MM.1S (cell line): ENCODE measurements at regions not wholly inside any gene's neighbourhood (a gene's known extent, or its start where the extent isn't known, plus 50 kb on each side); places are given as distances from the start of the nearest gene placed in this dataset.

Experiments used
- DNase-seq: peaks from one replicate; pipeline ENCODE4 v3.0.0-alpha.2; 2015
- H2AFZ ChIP-seq: fragments of 300-600 bp; sonication (generic); 2 replicates; pipeline ENCODE4 v1.6.0; 2016; ENCODE audit warnings: antibody characterized with exemption, low read length
- H3F3A ChIP-seq: fragments of 300-600 bp; sonication (generic); 2 replicates; pipeline ENCODE4 v1.6.1; 2016; ENCODE audit warnings: mild to moderate bottlenecking, antibody characterized with exemption, low read length, moderate library complexity, mixed read lengths; ENCODE audit not compliant: insufficient read depth
- H3K27ac ChIP-seq: fragments of 300-600 bp; sonication (generic); 2 replicates; pipeline ENCODE4 v1.5.1; 2016; ENCODE audit warnings: mild to moderate bottlenecking, low read length
- H3K27me3 ChIP-seq: fragments of 300-600 bp; sonication (generic); replicated peaks from 2 replicates; pipeline ENCODE4 v1.6.0; 2016; ENCODE audit warnings: low read length; ENCODE audit not compliant: insufficient read depth
- H3K36me3 ChIP-seq: fragments of 300-600 bp; sonication (generic); replicated peaks from 2 replicates; pipeline ENCODE4 v1.6.1; 2016; ENCODE audit warnings: mild to moderate bottlenecking, low read length, mixed read lengths; ENCODE audit not compliant: insufficient read depth
- H3K4me1 ChIP-seq: fragments of 300-600 bp; sonication (generic); 2 replicates; pipeline ENCODE4 v1.6.1; 2016; ENCODE audit warnings: low read length, mixed read lengths
- H3K4me2 ChIP-seq: fragments of 300-600 bp; sonication (generic); 2 replicates; pipeline ENCODE4 v1.6.0; 2016; ENCODE audit warnings: low read depth, low read length
- H3K4me3 ChIP-seq: fragments of 300-600 bp; sonication (generic); 2 replicates; pipeline ENCODE4 v1.5.1; 2016; ENCODE audit warnings: low read length, mixed read lengths
- H3K79me2 ChIP-seq: fragments of 300-600 bp; sonication (generic); 2 replicates; pipeline ENCODE4 v1.6.1; 2016; ENCODE audit warnings: mixed run types, low read length, mixed read lengths
- H3K9ac ChIP-seq: fragments of 300-600 bp; sonication (generic); 2 replicates; pipeline ENCODE4 v1.6.1; 2016; ENCODE audit warnings: low read length, mixed read lengths
- H3K9me2 ChIP-seq: fragments of 300-600 bp; sonication (generic); replicated peaks from 2 replicates; pipeline ENCODE4 v1.6.1; 2016; ENCODE audit warnings: mild to moderate bottlenecking, low read length, mixed read lengths; ENCODE audit not compliant: insufficient read depth
- H3K9me3 ChIP-seq: fragments of 300-600 bp; sonication (generic); replicated peaks from 2 replicates; pipeline ENCODE4 v1.6.1; 2016; ENCODE audit warnings: mild to moderate bottlenecking, low read length, mixed read lengths; ENCODE audit not compliant: insufficient read depth
- H4K20me1 ChIP-seq: fragments of 300-600 bp; sonication (generic); 2 replicates; pipeline ENCODE4 v1.6.1; 2016; ENCODE audit warnings: mild to moderate bottlenecking, low read length, moderate library complexity, mixed read lengths; ENCODE audit not compliant: insufficient read depth
- CTCF ChIP-seq: fragments of 300-600 bp; sonication (generic); IDR thresholded peaks from 2 replicates; pipeline ENCODE4 v1.5.1; 2016; ENCODE audit warnings: antibody characterized with exemption, low read length, mixed read lengths
- EZH2 ChIP-seq: fragments of 300-600 bp; sonication (generic); optimal IDR thresholded peaks from 2 replicates; pipeline ENCODE3; 2017; ENCODE audit warnings: low read depth, mild to moderate bottlenecking, antibody characterized with exemption, low read length, mixed read lengths
- EZH2phosphoT487 ChIP-seq: fragments of 300-600 bp; sonication (generic); IDR thresholded peaks from 2 replicates; pipeline ENCODE4 v1.6.1; 2018; ENCODE audit warnings: antibody characterized with exemption, low read length

- peak; percentile 35 for DNase-seq
Observed at GRCh38 chr1:195740862-195741261, 867.4 kb downstream of the KCNT2 start.

GRCh38 chr1:195738966-195739650 is 869.1 kb downstream of the KCNT2 start:
- TF ChIP-seq EZH2 (no peak), CTCF (no peak), EZH2phosphoT487 (no peak)
- no peaks in the 10 kb centered on the region for H3K9me2 ChIP-seq
- 0 out of 2 replicates have a peak, but pooled peaks cover 2% of the 10 kb centered on the region for H3F3A ChIP-seq
- no peaks in the 10 kb centered on the region for H3K36me3 ChIP-seq
- H3K9ac ChIP-seq = no peak overlapping the region
- no peak overlapping the region for H3K27ac ChIP-seq
- H3K27me3 ChIP-seq = no peaks in the 10 kb centered on the region
- DNase-seq = no peak
- no peak overlapping the region for H3K4me2 ChIP-seq
- H3K79me2 ChIP-seq = no peaks in the 10 kb centered on the region
- H3K4me3 ChIP-seq = no peak overlapping the region
- 0 out of 2 replicates have a peak, but pooled peaks cover 7% of the 10 kb centered on the region for H3K4me1 ChIP-seq
- H4K20me1 ChIP-seq = no peaks in the 10 kb centered on the region
- no peaks in the 10 kb centered on the region for H3K9me3 ChIP-seq
- no peak overlapping the region for H2AFZ ChIP-seq

More at GRCh38 chr1:195740862-195741261, 867.4 kb downstream of the KCNT2 start:
- Histone ChIP-seq H4K20me1 (no peaks in the 10 kb centered on the region), H3F3A (0 out of 2 replicates have a peak, but pooled peaks cover 2% of the 10 kb centered on the region), H3K4me1 (0 out of 2 replicates have a peak, but pooled peaks cover 7% of the 10 kb centered on the region), H3K4me3 (no peak overlapping the region), H3K27me3 (no peaks in the 10 kb centered on the region), H3K36me3 (no peaks in the 10 kb centered on the region), H2AFZ (no peak overlapping the region), H3K27ac (no peak overlapping the region), H3K9ac (no peak overlapping the region), H3K4me2 (no peak overlapping the region), H3K79me2 (no peaks in the 10 kb centered on the region), H3K9me2 (no peaks in the 10 kb centered on the region), H3K9me3 (no peaks in the 10 kb centered on the region)
- TF ChIP-seq CTCF = no peak
- TF ChIP-seq EZH2phosphoT487 = no peak
- no peak for TF ChIP-seq EZH2

- Histone ChIP-seq H3K4me3 (no peak overlapping the region), H3K4me2 (no peak overlapping the region), H3K36me3 (no peaks in the 10 kb centered on the region), H3K79me2 (no peaks in the 10 kb centered on the region), H3K9me2 (no peaks in the 10 kb centered on the region), H3K9ac (no peak overlapping the region), H3F3A (no peaks in the 10 kb centered on the region), H3K4me1 (no peaks in the 10 kb centered on the region), H3K27ac (no peak overlapping the region), H4K20me1 (no peaks in the 10 kb centered on the region), H2AFZ (no peak overlapping the region), H3K27me3 (no peaks in the 10 kb centered on the region), H3K9me3 (no peaks in the 10 kb centered on the region)
- no peak for DNase-seq
- TF ChIP-seq CTCF = no peak
- TF ChIP-seq EZH2phosphoT487 = no peak
- no peak for TF ChIP-seq EZH2
Observed at GRCh38 chr1:195735140-195735539, 873.1 kb downstream of the KCNT2 start.
